Fibroblast of villous mesenchyme (primary cell): ENCODE measurements at regions not wholly inside any gene's neighbourhood (a gene's known extent, or its start where the extent isn't known, plus 50 kb on each side); places are given as distances from the start of the nearest gene placed in this dataset.

Experiments
- DNase-seq: peaks from one replicate; pipeline ENCODE4 v3.0.0-alpha.2; 2010; ENCODE audit warnings: low read depth
- H3K4me3 ChIP-seq: 2 replicates; pipeline ENCODE4 v1.5.1; 2011; ENCODE audit warnings: low read depth, mild to moderate bottlenecking, low read length
- CTCF ChIP-seq: IDR thresholded peaks from 2 replicates; pipeline ENCODE4 v1.5.1; 2012; ENCODE audit warnings: low read depth, mild to moderate bottlenecking, low read length; ENCODE audit not compliant: insufficient read depth

- peak; percentile 75 for DNase-seq
- no peak overlapping the region for H3K4me3 ChIP-seq
- TF ChIP-seq CTCF: no peak
Measured at GRCh38 chr7:33774762-33775523, 130.4 kb upstream of the BMPER start.

- H3K4me3 ChIP-seq: no peak overlapping the region
- no peak for TF ChIP-seq CTCF
- DNase-seq: no peak
Measured at GRCh38 chr7:33775790-33776189, 129.5 kb upstream of the BMPER start.

GRCh38 chr7:33776788-33777187 lies 128.6 kb upstream of the BMPER start:
- TF ChIP-seq CTCF: no peak
- no peak for DNase-seq
- H3K4me3 ChIP-seq: no peak overlapping the region

- DNase-seq: no peak
- no peak for TF ChIP-seq CTCF
- no peak overlapping the region for H3K4me3 ChIP-seq
Measured at GRCh38 chr7:33778195-33778594, 127.1 kb upstream of the BMPER start.

GRCh38 chr7:33779216-33779615 lies 126.1 kb upstream of the BMPER start:
- H3K4me3 ChIP-seq: no peak overlapping the region
- TF ChIP-seq CTCF: no peak
- no peak for DNase-seq

GRCh38 chr7:33781167-33781566 lies 124.2 kb upstream of the BMPER start:
- TF ChIP-seq CTCF: no peak
- H3K4me3 ChIP-seq: no peak overlapping the region
- no peak for DNase-seq

GRCh38 chr7:33781796-33782195 lies 123.5 kb upstream of the BMPER start:
- TF ChIP-seq CTCF: no peak
- no peak overlapping the region for H3K4me3 ChIP-seq
- peak; percentile 21 for DNase-seq
